GM12865 (cell line): ENCODE measurements at regions not wholly inside any gene's neighbourhood (a gene's known extent, or its start where the extent isn't known, plus 50 kb on each side); places are given as distances from the start of the nearest gene placed in this dataset.
"Not testable (repeated sequence)": the region's sequence is repeated elsewhere in the genome, so short reads cannot be mapped to it uniquely, and the experiment has no call there.

Experiments
- DNase-seq: peaks from one replicate; pipeline ENCODE4 v3.0.0; 2010; ENCODE audit warnings: low read depth
- H3K4me3 ChIP-seq: 2 replicates; pipeline ENCODE4 v1.5.1; 2011; ENCODE audit warnings: mild to moderate bottlenecking, low read depth, low read length, control low read depth
- CTCF ChIP-seq: IDR thresholded peaks from 2 replicates; pipeline ENCODE4 v1.5.1; 2011; ENCODE audit warnings: low read length, control low read depth, low read depth, inconsistent platforms; ENCODE audit not compliant: insufficient read depth; ENCODE audit errors: missing control alignments

GRCh38 chr3:173287361-173287760 lies 110.2 kb upstream of the NLGN1 start:
- no peak overlapping the region for H3K4me3 ChIP-seq
- no peak for TF ChIP-seq CTCF
- no peak for DNase-seq

- not testable (repeated sequence) for DNase-seq, H3K4me3 ChIP-seq
Measured at GRCh38 chr3:173286507-173286906, 111.0 kb upstream of the NLGN1 start.

GRCh38 chr3:173284301-173284700 lies 113.2 kb upstream of the NLGN1 start:
- TF ChIP-seq CTCF: no peak
- DNase-seq: no peak
- H3K4me3 ChIP-seq: no peak overlapping the region

- peak; percentile 38 for DNase-seq
- no peak overlapping the region for H3K4me3 ChIP-seq
- peak; percentile 40 for TF ChIP-seq CTCF
Measured at GRCh38 chr3:173275740-173276139, 121.8 kb upstream of the NLGN1 start.

- no peak overlapping the region for H3K4me3 ChIP-seq
- no peak for TF ChIP-seq CTCF
- no peak for DNase-seq
Measured at GRCh38 chr3:173273838-173274237, 123.7 kb upstream of the NLGN1 start.

- no peak for DNase-seq
- TF ChIP-seq CTCF: no peak
- no peak overlapping the region for H3K4me3 ChIP-seq
Measured at GRCh38 chr3:173268781-173269180, 127.7 kb upstream of the SPATA16 start.

- no peak for DNase-seq
- H3K4me3 ChIP-seq: no peak overlapping the region
- no peak for TF ChIP-seq CTCF
Measured at GRCh38 chr3:173267716-173268115, 126.7 kb upstream of the SPATA16 start.

GRCh38 chr3:173266441-173266840 lies 125.4 kb upstream of the SPATA16 start:
- no peak overlapping the region for H3K4me3 ChIP-seq
- no peak for DNase-seq
- TF ChIP-seq CTCF: no peak
